Islet precursor cell (in vitro differentiated cells): ENCODE measurements at regions not wholly inside any gene's neighbourhood (a gene's known extent, or its start where the extent isn't known, plus 50 kb on each side); places are given as distances from the start of the nearest gene placed in this dataset.

Source experiments
- DNase-seq: peaks from one replicate; pipeline ENCODE4 v3.0.0-alpha.2; 2018

DNA sequence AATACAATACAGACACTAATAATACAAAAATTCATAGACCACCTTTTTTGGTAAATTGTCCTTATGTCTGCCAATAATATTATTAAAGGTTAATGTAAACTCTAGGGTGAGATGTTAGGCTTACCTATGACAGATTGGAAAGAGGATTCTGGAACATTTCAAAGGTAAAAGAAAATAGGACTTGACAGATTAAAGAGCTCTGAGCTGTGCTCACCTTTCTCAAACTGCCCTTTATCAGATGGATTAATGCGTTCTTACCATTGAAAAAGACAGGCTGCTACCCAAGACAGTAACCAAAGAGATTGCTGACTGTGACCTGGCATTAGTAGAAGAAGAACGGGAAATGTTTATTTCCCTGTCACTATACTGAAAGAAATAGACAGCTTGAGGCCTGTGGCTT lies 156.1 kb upstream of the MRPS30 start:
- no peak for DNase-seq

DNA sequence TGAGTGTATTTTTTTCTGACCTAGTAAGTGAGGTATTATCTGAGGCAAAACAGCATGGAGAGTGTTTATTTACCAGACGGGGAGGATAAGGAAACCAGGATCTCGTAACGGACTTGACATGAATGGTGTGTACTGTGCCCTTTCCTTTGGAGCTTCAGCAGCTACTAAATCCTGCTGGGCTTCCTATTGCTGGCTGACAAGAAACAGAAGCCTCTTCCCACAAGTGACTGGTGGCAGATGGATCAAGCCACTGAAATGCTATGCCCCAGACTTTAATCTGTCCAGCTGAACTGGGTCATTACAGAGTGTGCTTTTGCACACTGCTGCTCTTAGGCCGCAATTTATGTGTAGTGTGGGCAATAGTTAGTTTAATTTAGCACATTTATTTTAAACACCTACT lies 162.7 kb upstream of the MRPS30 start:
- DNase-seq: peak; percentile 89

DNA sequence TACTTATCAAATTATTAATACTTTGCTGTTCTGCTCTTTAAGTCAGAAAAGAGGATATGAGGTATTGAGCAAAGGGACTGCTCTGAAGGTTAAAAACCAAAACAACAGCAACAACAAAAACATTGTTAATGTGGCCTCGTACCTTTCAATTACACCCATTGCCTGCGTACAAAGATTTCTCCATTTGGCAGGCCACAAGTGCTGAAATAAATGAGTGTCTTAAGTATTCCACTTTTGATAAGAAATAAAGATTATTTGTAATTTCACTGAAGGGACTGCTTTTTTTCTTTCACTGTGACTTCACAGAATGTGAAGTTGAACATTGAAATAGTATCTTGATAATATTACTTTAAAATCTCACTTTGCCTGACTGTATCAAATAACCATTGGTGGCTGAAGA lies 163.2 kb upstream of the MRPS30 start:
- DNase-seq: no peak

DNA sequence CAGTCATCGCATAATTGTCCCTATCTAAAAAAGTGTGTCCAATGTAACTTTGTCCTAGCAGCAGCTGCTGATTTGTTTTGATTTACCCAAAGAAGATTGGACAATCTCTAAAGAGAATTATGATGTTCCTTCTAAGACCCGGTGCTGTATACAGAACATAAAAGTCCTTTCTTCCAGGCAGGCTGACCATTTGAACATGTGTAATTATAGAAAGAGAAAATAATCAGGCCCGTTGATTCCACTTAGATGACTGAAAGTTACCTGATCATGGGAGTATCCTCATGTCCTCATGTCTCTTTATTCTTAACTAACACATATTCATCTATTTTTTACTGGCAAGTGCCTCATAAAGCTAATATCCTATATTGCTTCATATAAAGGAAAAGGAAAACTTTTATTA lies 164.1 kb upstream of the MRPS30 start:
- DNase-seq: no peak

DNA sequence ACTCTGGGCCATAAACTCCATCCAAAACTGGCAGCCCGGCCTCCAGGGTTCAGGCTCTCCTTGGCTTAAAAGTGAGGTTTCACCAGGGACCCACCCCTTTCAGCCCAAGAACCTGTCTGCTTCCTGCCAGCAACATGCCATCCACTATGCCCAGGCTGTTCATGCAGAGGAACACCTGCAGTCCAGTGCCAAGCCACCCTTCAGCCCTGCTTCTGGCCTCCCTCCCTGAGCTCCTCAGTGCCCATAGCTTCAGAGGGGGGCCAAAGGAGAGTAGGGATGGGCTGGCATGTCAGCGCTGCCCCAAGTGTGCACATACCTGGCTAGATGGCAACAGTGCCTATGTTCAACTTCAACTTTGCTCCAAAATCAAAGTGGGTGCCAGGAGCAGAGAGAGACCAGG lies 166.9 kb upstream of the MRPS30 start:
- DNase-seq: no peak

DNA sequence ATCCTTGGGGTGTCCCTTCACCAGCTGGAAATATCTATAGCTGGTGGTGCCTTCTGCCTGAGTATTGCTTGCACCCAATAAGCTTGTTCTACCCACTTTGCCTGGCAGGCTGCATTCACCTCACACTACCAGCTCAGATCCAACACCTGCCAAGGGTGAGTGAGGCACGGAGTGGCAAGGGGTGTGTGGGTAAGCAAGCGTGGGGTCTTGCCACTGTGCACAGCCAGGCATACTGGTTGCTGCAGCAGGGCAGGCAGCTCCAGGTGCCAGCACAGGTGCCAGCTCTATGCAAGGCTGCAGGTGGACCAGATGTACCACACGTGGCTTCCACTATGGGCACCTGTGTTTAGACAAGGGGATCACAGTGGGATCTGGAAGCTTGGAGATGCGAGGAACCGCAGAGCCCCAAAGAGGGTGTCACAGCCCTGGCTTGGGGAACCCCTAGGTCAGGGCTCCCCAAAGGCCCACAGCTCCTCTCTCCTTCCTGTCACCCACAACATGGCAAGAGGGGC lies 167.7 kb upstream of the MRPS30 start:
- no peak for DNase-seq

DNA sequence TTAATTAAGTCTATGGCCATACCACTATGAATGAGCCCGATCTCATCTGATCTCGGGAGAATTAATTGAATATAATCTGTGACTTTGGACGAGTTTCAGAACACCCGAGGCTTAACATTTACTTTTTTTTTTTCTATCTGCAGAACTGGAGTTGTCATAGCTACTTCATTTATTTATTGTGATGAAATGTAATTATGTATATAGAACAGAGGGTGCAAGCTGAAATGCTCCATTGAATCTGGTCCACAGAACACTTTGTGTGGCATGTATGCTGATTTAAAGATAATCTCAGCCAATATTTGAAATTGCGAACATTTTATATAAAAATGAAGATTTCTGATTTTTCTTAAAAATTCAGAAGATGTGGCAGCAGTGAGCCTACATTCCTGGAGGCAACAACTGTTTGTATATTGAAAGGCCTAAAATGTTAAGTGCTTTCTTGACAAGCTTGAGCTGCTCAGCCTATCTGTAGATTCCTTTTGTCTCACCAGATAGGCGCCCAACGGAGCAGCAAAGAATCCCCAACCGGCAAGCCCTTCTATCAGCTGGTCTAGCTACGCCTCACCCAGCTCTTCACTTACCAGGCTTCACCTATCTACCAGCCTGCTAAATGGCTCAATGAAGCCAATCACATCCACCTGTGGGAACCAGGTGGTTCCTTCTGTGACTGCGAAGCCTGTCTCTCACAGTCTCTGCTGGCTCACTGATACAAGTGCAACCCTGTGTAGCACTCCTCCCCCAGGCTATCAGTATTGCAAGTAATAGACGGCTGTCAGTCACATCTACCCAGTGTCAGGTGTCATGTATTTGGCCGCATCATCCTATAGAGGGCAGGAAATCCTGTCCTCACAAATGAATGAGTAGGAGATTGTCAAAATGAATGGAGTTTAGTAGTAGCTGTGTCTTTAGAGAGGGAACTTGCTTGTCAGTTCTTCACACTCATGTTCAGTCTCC lies 170.6 kb upstream of the MRPS30 start:
- DNase-seq: no peak

DNA sequence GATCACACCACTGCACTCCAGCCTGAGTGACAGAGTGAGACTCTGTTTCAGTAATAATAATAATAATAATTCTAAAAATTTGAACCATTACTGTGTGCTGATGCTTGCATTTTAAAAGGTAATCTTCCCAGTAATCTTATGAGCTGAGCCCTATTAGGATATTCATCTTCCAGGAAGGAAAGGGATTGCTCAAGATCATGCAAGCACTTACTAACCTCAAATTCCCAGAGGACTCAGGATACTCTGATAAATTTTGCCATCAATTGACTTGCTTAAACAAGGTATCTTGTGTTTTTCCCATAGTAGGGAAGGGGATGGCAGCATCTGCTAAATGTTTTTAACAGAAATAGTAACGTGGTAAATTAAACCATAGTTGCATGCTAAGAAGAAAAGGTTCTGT lies 176.4 kb upstream of the MRPS30 start:
- DNase-seq: no peak

DNA sequence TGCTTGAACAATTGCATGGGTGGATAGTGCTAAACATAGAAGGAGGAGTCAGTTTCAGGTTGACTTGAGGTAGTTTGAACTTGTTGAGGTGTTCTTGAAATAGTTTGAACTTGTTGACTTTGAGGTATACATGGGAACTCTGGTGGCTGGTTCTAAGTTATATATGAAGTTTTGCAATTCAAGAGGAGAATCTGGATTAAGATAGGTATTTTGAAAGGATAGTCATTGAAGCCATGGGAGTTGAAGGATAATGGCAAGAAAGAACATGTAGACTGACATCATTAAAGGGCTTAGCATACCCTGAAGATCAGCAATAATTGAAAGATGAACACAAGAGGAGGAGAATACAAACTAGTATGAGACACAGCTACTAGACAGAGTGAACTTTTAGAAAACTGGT lies 181.9 kb upstream of the MRPS30 start:
- no peak for DNase-seq

DNA sequence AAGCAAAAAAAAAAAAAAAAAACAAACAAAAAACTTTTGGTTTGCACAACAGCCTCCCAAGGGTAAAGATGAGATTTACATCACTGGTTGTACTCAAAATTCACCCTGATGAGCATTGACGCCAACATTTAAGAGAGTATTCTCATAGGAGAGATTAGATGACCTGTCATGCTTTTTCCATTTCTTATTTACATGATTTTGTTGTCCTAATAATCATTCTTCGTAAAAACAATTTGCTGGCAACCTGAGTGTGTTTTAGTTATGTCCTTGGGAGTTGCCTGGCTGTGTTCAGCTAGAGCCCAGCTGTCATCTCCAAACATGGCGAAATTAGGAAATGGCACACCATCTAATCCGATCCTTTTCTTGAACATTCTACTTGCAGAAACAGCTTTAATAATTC lies 186.4 kb upstream of the MRPS30 start:
- no peak for DNase-seq

DNA sequence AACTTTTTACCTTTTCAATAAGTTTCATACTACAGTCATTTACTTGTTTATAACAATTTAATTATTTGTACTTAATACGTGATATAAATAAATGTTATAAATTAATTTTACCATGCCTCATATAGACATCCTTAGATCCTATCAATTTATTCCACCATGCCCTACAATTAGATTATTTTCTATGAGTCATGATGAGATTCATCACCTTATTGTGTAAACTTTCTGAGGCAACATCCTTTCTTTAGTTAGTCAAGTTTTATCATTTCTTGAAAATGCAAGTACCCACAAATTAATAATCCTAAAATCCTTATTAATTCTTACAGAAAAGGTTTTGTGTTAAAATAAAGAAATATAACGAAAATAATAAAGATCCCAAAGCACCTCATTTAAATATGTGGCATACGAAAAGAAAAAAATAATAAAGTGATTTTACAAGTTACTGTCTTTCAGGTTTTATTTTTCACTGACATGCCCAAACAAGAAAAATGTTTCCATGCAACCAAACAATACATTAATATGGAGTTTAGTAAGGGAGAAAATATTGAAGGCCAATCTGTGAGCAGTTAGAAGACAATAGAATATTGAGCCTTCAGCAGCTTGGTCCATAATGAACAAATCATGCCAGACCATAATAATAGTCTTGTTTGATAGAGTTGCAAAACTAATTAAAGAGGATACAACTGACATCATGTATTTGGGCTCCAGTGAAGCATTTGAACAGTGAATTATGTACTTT lies 188.7 kb upstream of the MRPS30 start:
- DNase-seq: no peak

DNA sequence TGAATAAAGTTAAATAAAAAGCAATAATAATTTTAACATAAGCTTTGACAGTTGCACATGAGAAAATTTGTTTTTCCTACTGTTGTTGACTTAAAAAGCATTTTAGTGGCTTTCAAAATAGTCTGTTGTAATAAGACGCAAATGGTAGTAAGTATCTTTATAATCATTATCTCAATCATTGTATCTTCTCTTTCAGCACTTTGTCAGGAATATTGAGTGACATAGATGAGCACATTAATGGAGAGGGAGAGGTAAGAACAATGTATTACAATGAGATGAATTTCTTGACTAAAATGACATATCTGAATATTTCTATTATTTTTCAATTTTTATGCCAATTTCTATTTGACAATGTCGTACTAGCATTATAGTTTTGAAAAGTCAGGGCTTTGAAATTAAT lies 193.9 kb upstream of the MRPS30 start:
- DNase-seq: no peak

DNA sequence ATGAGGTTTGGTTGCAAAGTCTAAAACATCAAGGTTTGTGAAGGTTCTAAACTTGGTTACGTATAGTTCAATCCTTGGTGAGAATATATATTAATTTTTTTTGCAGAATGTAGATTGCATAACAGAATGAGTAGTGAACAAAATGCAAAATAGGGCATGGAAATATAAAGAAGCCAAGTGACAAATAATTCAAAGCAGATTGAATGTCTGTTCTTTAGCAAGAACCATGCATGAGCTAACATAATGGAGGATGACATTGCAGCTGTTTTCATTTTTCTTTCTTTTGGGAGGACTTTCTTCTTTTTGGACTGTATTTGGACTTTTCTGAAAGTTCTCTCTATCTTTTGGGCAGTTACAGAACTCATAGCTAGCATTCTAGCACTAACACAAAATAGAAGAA lies 194.8 kb upstream of the MRPS30 start:
- DNase-seq: no peak

DNA sequence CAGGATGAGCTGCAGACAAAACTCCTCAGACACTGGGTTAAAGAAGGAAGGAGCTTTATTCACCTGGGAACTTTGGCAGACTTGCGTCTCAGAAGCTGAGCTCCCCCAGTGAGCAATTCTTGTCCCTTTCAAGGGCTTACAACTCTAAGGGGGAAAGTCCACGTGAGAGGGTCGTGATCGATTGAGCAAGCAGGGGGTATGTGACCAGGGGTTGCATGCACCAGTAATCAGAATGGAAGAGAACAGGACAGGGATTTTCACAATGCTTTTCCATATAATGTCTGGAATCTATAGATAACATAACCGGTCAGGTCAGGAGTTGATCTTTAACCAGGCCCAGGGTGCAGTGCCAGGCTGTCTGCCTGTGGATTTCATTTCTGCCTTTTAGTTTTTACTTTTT lies 202.8 kb upstream of the MRPS30 start:
- DNase-seq: no peak

DNA sequence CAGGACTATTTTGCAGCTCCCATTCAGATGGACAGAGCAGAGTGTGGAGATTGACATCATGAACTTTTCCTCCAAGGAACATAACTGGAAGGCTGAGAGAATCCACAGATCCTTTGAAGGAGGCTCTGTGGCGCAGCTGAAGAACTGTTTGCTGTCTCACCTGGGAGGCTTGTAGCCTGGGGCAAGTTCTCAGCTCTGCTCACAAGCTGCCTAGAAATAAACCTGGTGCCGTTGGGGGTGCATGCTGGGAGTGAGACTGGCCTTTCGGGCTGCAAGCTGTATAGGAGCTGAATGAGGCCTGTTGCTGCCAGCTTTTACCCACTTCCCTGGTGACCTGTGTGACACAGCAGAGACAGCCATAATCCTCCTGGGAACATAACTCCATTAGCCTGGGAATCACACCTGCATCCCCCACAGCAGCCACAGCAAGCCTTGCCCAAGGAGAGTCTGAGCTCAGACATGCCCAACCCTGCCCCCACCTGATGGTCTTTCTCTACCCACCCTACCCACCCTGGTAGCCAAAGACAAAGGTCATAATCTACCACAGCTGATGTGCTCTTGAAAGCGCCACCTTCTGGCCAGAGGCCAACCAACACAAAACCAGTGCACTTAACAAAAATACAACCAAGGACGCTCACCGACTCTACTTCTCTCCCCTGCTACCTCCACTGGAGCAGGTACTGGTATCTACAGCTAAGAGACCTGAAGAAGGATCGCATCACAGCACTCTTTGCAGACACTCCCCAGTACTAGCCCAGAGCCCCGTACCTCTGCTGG lies 205.1 kb upstream of the MRPS30 start:
- DNase-seq: peak; percentile 88

DNA sequence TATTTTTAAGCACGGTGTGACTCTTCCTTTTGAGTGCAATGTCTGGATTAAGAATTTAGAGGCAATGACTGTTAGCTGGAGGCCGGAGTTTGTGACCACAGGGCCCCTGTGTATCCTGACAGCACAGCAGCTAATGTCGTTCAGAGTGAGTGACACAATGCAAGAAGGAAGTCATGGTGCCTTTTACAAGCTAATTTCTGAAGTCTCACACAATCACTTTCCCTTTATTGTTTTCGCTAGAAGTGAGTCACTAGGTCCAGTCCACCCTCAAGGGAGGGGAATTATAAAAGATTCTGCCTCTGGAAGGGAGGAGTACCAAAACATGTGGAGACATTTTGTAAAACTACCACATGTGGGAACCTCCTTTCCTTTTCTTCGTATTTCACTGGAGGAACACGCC lies 185.5 kb upstream of the FGF10 start:
- peak; percentile 50 for DNase-seq

DNA sequence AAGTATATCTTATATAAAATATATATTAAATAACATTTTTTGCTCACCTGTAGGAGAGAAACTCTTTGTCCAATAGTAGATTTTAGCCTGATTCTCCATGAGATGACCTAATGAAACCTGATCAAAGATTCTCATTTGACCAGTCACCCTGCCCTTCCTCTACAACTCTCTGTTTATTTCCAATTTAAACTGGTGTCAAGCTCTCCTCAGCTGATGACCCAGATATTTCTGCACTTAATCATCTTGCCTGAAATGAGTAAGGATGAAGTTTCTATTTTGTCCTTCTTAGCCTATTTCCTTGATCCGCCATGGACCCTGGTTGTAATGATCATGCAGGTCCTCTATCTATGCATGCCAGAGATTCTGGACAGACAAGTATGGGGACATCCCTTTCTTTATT lies 179.3 kb upstream of the FGF10 start:
- no peak for DNase-seq

DNA sequence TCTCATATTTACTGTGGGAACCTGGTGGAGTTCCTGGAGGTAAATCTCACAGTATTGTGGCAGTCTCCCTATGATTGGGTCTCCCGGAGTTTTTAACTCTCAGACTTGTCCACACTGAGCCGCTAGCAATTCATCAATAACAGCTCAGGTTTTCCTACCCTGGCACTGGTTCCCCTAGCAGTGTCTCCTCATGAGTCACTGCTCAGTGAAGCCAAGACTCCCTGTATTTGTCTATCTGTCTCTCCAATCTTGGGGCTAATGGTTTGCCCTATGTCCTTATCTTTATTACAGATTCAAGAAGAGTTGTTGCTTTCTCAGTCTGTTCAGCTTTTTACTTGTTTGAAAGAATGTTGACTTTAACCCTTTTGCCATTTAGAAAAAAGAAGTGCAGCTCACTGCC lies 176.7 kb upstream of the FGF10 start:
- peak; percentile 78 for DNase-seq

DNA sequence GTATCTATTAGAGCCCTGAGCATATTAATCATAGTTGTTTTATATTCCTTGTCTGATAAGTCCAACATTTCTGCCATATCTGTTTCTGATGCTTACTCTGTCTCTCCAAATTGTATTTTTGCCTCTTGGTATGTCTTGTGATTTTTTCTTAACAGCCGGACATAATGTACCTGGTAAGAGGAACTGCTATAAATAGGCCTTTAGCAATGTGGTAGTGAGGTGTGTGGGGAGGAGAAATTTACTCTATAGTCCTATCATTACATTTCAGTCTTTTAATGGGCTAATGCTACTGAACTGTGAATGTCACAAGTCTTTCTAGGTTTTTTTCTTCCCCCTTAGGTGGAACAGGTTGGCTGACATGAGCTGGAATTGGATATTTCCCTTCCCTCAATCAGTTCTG lies 176.1 kb upstream of the FGF10 start:
- no peak for DNase-seq

DNA sequence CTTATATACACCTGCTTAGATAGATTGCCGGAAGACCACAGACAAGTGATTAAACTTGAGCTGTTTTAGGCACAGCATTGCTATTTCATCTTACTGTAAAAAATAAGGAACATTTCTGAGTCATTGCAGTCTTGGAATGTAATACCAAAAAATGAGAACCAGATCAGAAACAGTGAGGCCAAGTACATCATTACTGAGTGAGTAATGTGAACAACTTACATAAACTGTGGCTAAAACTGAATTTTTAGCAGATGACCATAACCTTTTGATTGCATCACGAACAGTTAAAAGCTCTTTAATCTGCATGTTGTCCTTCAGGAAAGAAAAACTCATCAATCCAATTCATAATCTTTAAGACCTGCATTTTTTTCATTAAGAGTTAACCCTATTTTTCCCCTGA lies 157.1 kb upstream of the FGF10 start:
- DNase-seq: no peak

DNA sequence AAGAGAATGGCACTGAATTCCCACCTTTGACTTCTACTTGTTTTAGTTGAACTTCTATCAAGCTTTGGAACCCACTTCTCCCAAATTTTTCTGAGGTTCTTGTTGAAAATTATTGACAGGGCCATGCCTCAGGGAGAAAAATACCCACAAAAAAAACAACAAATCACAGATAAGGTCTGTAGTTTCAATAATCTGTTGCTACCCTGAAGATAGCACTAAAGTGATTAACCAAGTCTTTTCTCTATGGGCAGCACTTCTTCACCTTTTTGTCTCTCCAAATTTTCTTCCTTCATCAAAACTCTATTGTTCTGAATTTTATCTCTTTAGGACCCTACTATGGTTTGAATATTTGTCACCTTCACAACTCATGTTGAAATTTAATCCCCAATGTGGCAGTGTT lies 154.3 kb upstream of the FGF10 start:
- no peak for DNase-seq

DNA sequence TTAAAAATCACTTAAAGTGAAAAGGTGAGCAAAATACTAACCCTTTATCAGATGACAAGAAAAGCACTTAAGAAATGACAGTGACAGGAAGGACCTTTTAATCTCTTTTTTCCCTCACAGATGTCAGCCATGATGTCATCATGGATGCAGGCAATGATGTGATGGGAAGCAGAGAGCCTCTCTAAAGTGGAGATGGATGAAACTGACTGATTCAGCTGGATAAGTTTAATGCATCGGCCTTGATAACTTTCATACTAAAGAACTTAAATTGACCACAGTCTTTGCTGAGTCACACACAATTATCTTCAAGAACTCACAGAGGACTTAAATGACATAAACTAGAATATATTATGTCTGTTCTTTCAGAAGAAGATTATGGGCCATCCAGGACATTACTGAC lies 153.2 kb upstream of the FGF10 start:
- DNase-seq: no peak

DNA sequence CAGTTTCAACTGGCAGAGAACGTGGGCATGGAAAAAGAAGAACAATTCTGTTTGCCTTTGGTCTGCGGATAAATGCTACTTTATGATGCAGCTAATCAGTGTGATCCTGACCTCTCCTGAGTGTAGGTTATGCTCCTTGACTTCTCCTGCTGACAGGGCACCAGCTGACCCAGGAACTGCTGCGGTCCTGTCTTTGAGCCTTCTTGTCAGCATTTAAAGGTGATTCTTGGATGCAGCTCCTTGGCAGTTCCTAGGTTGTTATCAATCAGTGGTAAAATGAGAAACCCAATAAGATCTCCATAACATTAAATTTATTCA lies 150.3 kb upstream of the FGF10 start:
- DNase-seq: no peak
